MM.1S (cell line): ENCODE measurements at regions not wholly inside any gene's neighbourhood (a gene's known extent, or its start where the extent isn't known, plus 50 kb on each side); places are given as distances from the start of the nearest gene placed in this dataset.
A peak's percentile ranks its signal among the peaks of the same experiment; 100 is the strongest.

Experiments used
- CTCF ChIP-seq: fragments of 300-600 bp; sonication (generic); IDR thresholded peaks from 2 replicates; pipeline ENCODE4 v1.5.1; 2016; ENCODE audit warnings: antibody characterized with exemption, low read length, mixed read lengths
- EZH2 ChIP-seq: fragments of 300-600 bp; sonication (generic); optimal IDR thresholded peaks from 2 replicates; pipeline ENCODE3; 2017; ENCODE audit warnings: low read depth, mild to moderate bottlenecking, antibody characterized with exemption, low read length, mixed read lengths

GRCh38 chr6:100257793-100258395 lies 206.8 kb downstream of the SIM1 start:
- TF ChIP-seq CTCF (0 out of 2 replicates have a peak, but pooled peaks have one; percentile 5), EZH2 (no peak)
